Spleen (tissue), 7 donors: ENCODE measurements at regions not wholly inside any gene's neighbourhood (a gene's known extent, or its start where the extent isn't known, plus 50 kb on each side); places are given as distances from the start of the nearest gene placed in this dataset.

Source experiments
- CTCF ChIP-seq, 11 experiments: fragments of 200-600 bp in 7 of 11; fragments of 450-650 bp in 4 of 11; sonication (generic) in 4 of 11; IDR thresholded peaks in 8 of 11; conservative IDR thresholded peaks in 3 of 11; 1 replicate in 7 of 11; 2 replicates in 4 of 11; pipeline versions ENCODE4 v1.4.0 to v1.8.0; 2016 to 2021; ENCODE audit warnings: antibody characterized with exemption in 11 of 11, inconsistent platforms in 4 of 11, mild to moderate bottlenecking in 1 of 11
- POLR2A ChIP-seq, 3 donors: fragments of 450-650 bp; IDR thresholded peaks; one replicate each; pipeline ENCODE4 v1.5.1; 2017; ENCODE audit warnings: antibody characterized with exemption in 3 of 3, mild to moderate bottlenecking in 1 of 3
- donor health status: DM: no; HTN: no; CAD: no; lungs with moderate emphysema.
- donor health status: DM: no; HTN: no; CAD: no.
- donor health status: DM: no; HTN: no; CAD: no.

DNA sequence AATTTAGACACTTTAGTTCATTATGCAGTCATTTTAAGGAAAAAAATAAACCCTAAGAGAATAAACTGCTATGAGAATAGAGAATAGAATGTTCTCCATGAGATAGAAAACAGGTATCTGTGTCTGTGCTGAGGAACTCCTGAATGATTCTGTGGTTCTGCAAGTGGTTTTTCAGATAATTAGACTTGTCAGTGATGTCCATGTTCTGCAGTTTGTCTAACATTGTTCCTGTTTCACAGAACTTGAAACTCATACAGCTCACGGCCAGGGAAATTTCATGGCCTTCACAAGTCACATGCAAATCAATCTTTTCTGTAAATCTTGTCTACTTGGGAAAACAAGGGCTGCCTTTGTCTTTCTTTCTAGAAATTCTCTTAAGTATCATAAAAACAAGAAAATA lies 73.4 kb upstream of the HMGCLL1 start:
- TF ChIP-seq CTCF (IDR thresholded peaks at IDR 0.05 in 8 of 11, conservative IDR thresholded peaks at IDR 0.05 in 3 of 11) (no peak), POLR2A (IDR thresholded peaks at IDR 0.05) (no peak)
